C4-2B (cell line): ENCODE measurements at regions not wholly inside any gene's neighbourhood (a gene's known extent, or its start where the extent isn't known, plus 50 kb on each side); places are given as distances from the start of the nearest gene placed in this dataset.
A peak's percentile ranks its signal among the peaks of the same experiment; 100 is the strongest.

Experiments
- H3K27ac ChIP-seq: fragments of 450-650 bp; 2 replicates; pipeline ENCODE4 v1.5.1; 2017
- CTCF ChIP-seq: fragments of 450-650 bp; conservative IDR thresholded peaks from 2 replicates; pipeline ENCODE4 v1.5.1; 2017; ENCODE audit warnings: mild to moderate bottlenecking
- ZFX ChIP-seq: fragments of 450-650 bp; IDR thresholded peaks from 2 replicates; pipeline ENCODE4 v1.6.1; 2017

GRCh38 chr7:86929293-86930109 lies 130.0 kb downstream of the ELAPOR2 start:
- TF ChIP-seq CTCF (no peak), ZFX (no peak)

GRCh38 chr7:86928308-86928707 lies 131.1 kb downstream of the ELAPOR2 start:
- no peak overlapping the region for H3K27ac ChIP-seq
- no peak for TF ChIP-seq CTCF

More at GRCh38 chr7:86929293-86930109, 130.0 kb downstream of the ELAPOR2 start:
- no peak overlapping the region for H3K27ac ChIP-seq

GRCh38 chr7:86926732-86927131 lies 132.7 kb downstream of the ELAPOR2 start:
- TF ChIP-seq ZFX, result no peak
- TF ChIP-seq CTCF, result peak; percentile 95

GRCh38 chr7:86925221-86925620 lies 134.2 kb downstream of the ELAPOR2 start:
- TF ChIP-seq ZFX (no peak), CTCF (no peak)
- no peak overlapping the region for H3K27ac ChIP-seq

More at GRCh38 chr7:86926732-86927131, 132.7 kb downstream of the ELAPOR2 start:
- H3K27ac ChIP-seq, result no peak overlapping the region

GRCh38 chr7:86923527-86923926 lies 135.9 kb downstream of the ELAPOR2 start:
- no peak overlapping the region for H3K27ac ChIP-seq
- TF ChIP-seq ZFX, result no peak
- no peak for TF ChIP-seq CTCF

GRCh38 chr7:86920154-86920553 lies 139.3 kb downstream of the ELAPOR2 start:
- no peak overlapping the region for H3K27ac ChIP-seq
- TF ChIP-seq ZFX (no peak), CTCF (no peak)

- TF ChIP-seq ZFX (no peak), CTCF (no peak)
- H3K27ac ChIP-seq, result no peak overlapping the region
Observed at GRCh38 chr7:86918245-86918644, 141.2 kb downstream of the ELAPOR2 start.
